Fibroblast of upper back skin (primary cell): ENCODE measurements at regions not wholly inside any gene's neighbourhood (a gene's known extent, or its start where the extent isn't known, plus 50 kb on each side); places are given as distances from the start of the nearest gene placed in this dataset.
A peak's percentile ranks its signal among the peaks of the same experiment; 100 is the strongest.
"Not testable (repeated sequence)": the region's sequence is repeated elsewhere in the genome, so short reads cannot be mapped to it uniquely, and the experiment has no call there.

Experiments used
- DNase-seq: peaks from one replicate; pipeline ENCODE4 v3.0.0-alpha.2; 2013

DNA sequence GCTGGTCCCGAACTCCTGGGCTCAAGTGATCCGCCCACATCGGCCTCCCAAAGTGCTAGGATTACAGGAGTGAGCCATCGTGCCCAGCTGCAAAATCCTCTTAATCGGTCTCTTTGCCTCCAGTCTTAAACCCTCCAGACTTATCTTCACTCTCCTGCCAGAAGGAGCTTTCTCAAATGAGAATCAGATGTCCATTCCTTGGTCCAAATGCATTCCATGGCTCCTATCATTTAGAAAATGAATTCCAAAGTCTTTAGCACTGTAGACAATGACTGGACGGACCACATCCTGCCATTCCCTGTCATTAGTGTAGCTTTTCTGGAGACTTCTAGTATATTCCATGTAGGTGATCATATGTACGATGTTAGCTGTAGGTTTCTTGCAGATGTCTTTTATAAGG lies 141.9 kb downstream of the ID4 start:
- DNase-seq, result no peak

DNA sequence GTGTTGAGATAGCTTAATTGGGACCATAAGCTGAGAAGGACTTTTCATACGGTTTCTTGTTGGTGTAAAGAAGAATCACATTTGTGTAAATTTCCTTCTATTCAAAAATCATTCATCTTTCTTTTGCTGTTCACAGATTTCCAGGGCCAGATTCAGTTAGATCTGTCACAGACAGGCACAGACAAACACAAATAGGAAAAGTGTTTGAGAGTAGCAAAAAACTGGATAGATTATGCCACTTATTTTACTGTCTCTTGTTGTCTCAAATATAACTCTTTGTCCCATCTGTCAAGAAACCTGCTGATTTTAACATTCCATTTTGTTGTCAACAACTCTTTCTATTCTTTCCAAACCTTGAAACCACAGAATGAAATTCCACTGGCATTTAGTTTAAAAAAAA lies 142.8 kb downstream of the ID4 start:
- no peak for DNase-seq

DNA sequence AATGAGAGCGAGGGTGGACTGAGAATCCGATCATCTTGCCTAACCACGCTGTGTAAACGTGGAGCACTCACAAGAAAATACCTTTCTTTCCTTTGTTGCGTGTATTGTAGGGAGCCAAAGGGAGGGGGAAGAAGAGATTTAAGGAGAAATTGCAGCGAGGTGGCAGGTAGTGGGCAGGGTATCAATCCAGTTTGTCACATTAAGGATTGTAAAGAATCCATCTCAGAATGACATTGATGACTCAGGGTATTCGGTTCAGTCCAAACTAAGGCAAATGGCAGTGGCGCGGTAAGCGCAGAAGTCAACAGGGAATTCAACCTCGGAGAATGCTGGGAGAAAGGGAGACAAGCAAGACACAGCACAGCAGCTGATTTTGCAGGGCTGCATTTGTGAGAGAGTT lies 146.2 kb downstream of the ID4 start:
- no peak for DNase-seq

DNA sequence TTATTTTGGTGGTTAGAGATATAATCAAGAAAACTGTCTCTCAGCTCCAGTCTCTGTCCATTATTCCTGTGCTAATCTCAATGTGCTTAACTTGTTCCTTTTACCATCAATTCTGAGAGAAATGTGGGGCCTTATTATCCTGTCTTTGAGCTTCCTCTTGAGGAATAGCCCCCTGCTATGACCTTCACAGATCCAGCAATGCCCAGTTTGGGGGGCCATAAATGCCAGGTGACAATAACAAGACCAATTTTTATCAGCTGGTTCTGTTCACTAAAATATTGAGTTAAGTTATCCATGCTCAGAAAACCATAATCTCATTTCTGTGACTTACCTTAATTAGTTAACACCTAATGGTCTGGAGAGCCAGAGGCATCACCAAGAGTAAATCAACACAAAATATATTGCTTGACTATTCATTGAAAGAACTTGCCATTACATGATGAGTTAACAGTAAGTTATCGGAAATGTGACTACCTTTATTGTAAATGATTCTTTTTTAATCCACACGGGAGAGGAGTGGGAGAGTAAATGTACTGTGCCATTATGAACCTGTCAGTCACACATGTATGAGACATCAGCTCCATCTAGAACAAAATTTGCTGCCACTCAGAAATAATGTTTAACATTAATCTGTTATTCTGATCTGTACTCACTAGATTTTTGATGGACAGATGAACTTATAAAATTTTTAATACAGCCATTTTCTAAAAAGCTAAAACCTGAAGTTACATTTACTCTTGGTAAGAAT lies 149.7 kb downstream of the ID4 start:
- DNase-seq, result no peak

DNA sequence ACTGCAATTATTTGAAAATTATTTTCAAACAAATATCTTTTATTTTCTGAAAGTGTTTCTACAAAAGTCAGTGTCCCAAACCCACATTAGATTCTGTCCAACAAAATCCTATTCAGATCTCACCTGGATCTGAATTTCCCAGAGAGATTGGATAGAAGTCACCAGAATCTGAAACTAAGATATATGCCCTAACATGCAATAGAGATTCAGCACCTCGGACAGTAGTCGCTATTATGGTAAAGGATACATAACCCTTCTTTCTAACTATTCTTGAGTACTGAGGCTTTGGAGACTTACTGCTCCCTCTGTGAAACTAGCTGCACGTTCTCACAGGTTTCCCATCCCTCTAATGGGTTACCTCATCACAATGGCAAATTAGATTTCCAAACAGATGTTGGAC lies 151.4 kb downstream of the ID4 start:
- peak; percentile 9 for DNase-seq

DNA sequence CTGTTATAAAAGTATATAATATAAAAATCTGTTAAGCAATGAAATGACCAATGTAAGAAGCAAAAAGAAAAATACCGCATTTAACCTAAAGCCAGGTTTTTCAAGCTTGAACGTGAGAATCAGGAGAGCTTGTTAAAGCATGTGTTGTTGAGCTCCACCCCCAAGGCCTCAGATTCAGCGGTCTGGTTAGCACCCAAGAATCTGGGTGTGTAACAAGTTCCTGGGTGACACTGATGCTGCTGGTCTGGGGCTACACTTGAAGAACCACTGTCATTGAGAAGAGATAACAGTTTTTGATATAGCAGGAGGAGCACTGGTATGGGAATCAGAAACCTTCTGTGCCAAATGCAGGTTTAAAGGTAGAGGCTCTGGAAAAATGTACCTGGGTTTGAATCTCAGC lies 154.0 kb downstream of the ID4 start:
- no peak for DNase-seq

DNA sequence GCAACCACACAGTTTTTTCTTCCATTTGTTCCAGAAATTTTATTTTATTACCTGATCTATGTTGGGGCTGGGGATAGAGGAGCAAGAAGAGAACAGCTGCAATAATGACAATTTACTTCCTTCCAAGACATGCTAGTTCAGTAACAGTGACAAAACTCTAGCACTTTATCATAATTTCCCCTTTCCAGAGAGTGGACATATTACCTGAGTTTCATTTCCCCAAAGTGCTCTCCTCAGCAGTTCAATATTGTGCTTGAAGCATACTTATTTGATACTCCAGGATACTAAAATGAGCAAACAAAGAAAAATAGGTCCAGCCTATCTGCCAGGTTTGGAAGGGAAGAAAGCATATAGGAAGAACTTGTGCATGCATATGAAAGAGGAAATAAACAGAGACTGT lies 157.7 kb downstream of the ID4 start:
- no peak for DNase-seq

DNA sequence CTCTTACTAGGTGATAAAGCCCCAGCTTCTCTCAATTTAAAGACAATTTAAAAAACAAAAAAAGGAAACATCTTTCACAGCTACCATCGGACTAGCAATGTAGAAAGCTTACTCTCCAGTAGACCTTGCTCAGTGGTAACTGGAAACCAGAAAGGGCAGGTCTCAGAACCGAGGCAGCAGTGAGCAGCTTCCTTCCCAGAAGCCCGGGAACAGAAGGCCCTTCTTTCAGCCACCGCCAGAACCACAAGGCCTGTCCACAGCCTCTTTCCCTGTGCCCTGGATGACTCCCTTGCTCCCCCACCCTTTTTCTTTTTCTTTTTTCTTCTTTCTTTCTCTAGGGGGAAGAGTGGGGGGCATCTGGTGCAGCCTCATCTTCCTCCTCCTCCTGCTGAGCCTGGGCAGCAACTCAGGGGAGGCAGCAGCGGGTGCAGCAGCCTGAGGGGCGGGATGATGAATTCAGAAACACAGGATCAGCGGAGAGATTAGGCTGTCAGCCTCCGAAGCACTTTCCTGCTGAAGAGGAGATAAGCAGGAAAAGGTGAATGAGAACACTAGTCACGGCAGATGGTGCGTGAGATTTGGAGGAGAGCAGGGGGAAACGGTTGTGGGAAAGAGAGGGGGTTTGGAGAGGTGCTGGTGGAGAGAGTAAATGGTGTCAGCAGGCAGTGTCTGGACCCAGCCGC lies 158.5 kb downstream of the ID4 start:
- DNase-seq, result no peak

DNA sequence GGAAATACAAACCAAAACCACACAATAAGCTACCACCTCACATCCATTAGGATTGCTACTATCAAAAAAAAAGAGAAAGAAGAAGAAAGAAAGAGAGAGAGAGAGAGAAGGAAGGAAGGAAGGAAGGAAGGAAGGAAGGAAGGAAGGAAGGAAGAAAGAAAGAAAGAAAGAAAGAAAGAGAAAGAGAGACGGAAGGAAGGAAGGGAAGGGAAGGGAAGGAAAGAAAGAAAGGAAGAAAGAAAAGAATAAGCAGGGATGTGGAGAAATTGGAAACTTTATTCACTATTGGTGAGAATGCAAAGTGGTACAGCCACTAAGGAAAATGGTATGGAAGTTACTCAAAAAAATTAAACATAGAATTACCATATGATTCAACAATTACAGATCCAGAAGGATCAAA lies 159.9 kb downstream of the ID4 start:
- no peak for DNase-seq

DNA sequence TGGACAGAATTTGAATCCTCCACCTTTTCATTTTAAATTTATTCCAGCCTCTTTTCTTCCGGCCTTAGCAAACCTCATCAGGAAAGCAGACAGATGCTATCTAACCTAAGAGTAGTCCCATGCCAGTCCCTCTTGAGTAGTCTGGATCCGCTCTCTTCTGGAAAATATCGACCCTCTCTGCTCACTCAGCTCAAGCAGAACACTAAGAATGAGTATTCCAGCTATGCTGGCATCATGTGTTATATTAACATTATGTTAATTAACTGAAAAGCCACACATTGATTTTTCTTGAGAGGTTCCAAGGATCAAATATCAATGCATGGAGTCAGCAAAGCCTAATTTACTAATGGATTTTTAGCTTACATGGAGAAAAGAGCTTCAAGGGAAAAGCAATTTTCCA lies 161.4 kb downstream of the ID4 start:
- DNase-seq, result no peak

DNA sequence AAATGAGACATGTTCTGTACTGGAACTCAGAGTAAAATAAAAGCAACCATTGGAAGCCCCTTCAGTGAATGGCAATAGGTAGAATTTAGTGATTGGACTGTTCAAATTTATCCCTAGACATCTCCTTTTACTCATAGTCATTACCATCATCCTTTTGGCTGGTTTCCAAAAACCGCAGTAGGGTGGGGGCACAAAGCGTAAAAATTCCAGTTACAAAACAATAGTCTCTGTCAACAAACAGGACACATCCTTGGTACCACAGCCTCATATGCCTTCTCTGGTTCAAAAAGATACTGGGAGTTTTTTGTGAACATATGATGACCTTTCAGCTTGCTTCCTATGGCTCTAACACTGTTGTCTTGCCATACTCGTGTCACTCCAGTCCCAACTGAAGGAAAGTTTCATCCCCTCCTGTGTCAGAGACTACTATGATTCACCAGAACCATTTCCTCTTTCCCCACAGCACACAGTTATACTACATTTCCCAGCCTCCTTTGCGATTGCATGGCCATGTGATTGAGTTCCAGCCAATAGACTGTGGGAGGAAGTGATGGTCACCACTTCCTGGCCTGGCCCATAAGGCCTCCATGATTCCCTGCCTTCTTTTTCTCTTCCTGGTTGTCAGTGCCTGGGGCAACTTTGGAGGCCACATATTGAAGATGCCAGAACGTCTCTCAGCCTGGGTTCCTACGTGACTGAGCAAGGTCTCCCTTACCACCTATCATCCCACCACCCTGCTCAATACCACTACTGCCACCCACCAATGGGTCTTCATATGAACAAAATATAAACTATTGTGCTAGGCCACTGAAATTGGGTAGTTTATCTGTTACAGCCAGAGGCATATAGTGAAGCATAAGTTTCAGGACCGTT lies 162.4 kb downstream of the ID4 start:
- DNase-seq, result no peak

DNA sequence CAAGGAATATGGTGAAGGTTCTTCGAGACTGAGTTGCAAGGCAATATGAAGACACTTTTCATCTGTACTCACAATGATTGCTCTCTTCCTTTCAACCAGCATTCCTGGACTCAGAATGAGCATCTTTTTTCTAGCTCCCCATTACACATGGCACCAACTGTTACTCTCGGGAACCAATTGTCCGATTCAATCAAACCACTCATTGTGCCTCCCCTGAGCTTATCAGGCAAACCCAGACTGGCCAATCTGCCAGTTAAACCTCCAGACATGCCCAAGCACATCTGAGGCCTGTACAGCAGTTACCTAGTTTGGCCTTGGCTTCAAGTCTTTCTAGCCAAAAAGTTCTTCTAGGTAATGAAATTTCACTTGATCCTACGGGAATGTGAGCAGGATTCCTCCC lies 164.1 kb downstream of the ID4 start:
- no peak for DNase-seq

DNA sequence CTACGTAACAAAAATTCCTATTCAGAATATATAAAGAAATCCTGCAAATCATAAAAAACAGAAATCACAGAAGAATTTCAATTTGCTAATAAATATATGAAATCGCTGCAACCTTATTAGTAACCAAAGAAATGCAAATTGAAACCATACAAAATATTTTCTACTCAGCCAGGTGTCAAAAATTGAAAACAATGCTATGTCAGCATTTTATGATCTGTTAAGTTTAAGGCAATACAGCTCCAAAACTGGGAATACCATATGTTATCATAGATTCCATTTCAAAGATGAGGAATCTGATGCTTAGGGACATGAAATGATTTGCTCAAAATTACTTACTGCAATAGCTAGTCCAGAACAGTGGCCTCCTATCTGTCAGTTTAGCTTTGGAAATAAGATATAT lies 168.9 kb downstream of the ID4 start:
- no peak for DNase-seq

DNA sequence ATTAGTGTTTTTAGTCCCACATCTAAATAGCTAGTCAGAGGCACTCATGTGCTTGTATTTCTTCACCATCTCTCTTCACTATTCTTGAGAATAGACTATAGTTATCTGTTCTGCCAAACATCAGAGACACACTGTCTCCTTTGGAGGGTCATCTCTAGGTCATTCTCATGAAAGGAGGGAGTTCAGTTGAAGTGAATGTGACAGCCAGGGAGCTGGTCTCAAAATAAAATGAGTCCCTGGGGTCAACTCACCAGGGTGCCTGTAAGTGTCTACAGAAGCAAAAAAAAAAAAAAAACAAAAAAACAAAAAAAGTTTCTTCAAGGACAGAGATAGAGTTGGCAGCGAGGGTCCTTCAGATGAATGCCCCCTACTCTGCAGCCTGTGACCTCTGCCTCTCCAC lies 171.0 kb downstream of the ID4 start:
- DNase-seq, result no peak

DNA sequence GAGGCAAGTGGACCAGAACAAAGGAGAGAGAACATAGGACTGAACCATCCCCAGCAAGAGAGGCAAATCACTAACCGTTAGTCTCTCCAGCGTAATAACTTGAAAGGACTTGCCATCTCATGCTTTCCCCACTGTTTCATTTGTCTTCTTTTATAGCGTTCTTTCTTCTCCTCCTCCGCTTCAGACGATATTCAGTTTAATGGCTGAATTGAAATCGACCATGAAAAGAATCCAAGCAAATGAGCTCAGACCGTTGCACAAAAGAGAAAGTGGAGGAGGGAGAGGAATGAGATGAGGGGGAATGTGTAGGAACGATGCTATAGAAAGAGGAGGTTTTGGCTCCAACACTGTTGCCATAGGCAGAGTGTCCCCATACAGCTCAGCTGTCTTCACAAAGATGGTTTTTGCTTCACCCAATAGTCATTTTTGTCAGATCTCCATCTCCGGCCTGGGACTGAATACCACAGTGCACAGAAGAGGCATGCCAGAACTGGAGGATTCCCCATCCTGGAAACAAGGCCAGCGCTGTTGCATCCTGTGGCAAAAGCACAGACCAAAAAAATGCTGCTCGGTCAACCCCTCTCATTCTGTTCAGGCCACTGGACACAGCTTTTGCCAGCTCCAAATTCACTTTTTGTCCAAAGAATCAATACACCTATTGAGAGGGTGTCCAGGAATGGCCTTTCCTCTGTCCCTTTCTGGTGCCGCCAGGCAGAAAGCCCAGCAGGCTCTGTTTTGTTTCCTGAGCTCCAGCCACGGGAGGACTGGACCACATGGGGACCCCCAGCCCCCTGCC lies 176.1 kb downstream of the ID4 start:
- no peak for DNase-seq

DNA sequence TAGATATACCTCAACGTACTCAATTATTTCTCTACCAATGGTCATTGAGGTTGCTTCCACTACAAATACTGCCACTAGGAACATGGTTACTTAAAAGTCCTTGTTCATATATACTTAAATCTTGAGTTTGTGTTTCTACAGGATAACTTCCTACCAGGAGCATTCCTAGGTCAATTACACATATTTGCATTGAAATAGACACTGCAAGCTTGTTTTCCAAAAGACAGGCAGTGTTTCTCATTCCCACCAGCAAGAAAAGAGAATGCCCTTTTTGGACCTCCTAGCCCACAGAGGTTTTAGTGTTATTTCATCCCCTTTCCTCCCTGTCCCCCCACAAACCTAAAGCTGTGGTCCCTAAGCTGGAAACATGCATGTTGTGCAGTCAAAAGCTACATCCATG lies 177.3 kb downstream of the ID4 start:
- no peak for DNase-seq

DNA sequence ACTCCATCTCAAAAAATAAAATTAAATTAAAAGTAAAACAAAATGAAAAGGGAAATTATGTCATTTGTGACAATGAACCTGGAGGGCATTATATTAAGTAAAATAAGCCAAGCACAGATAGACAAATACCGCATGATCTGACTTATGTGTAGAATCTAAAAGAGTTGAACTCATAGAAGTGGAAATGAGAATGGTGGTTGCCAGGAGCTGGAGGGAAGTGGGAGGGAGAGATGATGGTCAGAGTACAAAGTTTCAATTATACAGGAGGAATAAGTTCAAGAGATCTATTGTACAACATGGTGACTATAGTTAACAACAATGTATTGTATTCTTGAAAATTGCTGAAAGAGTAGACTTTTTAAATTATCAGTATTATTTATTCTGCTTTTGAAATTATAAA lies 183.4 kb downstream of the ID4 start:
- no peak for DNase-seq

DNA sequence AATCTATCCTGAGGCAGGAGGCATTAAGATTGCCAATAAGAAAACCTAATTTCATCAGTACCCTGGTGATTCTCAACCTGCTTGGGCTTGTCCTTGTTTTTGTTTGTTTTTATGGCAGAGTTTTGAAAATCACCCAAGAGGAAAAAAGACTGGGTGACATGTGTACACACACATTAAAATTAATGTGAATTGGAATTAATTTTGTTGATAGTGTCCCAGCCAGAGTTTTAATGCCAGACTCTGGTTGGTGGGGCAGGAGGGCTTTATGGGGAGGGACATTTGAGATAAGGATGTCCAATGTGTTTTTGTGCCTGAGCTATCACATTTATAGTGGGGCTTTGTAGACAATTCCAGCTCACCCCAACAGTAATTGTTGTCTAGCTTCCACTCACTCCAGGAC lies 184.6 kb downstream of the ID4 start:
- DNase-seq, result no peak

DNA sequence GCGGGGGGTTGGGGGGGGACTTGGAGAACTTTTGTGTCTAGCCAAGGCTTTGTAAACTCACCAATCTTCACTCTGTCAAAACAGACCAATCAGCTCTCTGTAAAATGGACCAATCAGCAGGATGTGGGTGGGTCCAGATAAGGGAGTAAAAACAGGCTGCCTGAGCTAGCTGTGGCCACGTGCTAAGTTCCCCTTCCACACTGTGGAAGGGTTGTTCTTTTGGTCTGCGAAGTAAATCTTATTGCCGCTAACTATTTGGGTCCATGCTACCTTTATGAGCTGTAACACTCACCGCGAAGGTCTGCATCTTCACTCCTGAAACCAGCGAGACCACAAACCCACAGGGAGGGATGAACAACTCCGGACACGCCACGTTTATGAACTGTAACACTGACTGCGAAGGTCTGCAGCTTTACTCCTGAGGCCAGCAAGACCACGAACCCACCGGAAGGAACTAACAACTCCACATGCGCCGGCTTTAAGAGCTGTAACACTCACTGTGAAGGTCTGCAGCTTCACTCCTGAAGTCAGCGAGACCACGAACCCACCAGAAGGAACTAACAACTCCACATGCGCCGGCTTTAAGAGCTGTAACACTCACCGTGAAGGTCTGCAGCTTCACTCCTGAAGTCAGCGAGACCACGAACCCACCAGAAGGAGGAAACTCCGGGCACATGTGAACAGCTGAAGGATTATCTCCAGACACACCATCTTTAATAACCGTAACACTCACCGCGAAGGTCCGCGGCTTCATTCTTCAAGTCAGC lies 186.6 kb downstream of the ID4 start:
- not testable (repeated sequence) for DNase-seq

DNA sequence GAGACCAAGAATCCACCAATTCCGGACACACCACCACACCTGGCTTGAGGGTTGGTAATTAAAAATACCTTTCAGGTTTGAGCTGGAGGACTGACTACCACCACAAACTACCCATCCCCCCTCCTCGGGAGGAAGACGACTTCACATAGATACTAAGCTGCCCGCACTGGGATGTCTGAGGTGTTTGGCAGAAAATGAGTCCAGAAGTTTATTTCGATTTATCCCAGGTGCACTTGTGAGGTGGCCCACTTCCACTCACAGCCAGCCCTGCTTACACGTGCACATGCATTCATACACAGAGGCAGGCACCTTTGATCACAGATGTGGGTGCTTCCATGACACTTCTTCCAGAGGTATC lies 187.1 kb downstream of the ID4 start:
- no peak for DNase-seq

DNA sequence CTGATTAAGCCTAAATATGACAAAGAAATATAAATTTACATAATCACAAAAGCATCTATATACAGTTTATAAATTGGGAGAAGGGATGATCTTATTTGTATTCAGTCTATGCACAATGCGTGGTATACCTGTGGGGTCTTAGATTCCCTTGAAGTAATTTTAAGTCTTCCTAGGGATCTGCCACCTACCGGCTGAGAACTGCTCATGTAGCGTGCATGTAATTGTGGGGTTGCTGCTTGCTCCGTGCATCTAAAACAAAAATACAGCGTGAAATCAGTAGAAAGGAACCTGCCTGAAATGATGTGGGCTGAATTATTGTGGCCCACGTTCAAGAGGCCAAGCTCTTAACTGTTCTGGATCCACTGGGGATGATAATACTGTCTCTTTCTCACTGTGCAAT lies 187.3 kb downstream of the MBOAT1 start:
- no peak for DNase-seq

DNA sequence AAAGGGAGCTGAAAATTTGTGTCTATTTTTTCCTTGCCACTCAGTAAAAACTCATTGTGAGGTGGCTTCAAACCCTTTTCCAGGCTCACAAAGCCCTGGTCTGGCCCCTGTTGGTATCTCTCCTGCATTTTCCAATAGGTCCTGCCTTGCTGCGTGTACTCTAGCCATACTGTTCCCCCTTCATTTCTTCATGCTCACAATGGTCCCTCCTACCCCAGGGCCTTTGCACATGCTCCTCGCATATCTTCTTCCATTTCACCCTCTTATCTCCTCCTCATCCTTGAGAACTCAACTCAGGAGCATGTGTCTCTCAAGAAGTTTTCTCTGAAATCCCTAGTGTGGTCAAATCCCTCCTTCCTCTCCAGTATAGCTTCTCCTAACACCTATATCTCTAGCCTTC lies 186.6 kb downstream of the MBOAT1 start:
- DNase-seq, result no peak
